ENCODE measurements at regions not wholly inside any gene's neighbourhood (a gene's known extent, or its start where the extent isn't known, plus 50 kb on each side); places are given as distances from the start of the nearest gene placed in this dataset.

DNA sequence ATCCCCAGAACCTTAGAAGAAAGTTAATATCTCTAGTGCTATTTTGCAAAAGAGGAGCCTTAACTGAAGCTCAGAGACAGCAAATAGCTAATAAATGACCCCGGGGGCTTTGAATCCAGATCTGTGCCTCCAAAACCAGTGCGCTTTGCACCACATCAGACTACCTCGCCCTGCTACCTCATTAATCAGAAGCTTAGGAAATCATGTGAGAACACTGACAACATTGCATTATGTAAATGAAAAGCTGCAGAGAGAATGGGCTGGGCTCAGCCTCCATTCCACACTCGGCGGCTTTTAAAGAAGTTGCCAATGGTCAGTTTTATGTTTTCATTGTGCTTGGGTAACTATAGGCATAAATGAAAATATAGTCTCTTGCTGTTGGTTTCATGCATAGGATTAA, 54.0 kb upstream of the STMND1 start:
- Histone ChIP-seq H3K4me3 (no peak overlapping the region), H3K4me1 (peaks cover 0 to 16% (median 5%) of the 10 kb centered on the region in 4 donors), H3K9me3 (no peaks in the 10 kb centered on the region), H3K36me3 (no peaks in the 10 kb centered on the region), H3K27ac (no peak overlapping the region), H3K27me3 (no peaks in the 10 kb centered on the region)
- no peak for DNase-seq
- TF ChIP-seq, protein P1, sequence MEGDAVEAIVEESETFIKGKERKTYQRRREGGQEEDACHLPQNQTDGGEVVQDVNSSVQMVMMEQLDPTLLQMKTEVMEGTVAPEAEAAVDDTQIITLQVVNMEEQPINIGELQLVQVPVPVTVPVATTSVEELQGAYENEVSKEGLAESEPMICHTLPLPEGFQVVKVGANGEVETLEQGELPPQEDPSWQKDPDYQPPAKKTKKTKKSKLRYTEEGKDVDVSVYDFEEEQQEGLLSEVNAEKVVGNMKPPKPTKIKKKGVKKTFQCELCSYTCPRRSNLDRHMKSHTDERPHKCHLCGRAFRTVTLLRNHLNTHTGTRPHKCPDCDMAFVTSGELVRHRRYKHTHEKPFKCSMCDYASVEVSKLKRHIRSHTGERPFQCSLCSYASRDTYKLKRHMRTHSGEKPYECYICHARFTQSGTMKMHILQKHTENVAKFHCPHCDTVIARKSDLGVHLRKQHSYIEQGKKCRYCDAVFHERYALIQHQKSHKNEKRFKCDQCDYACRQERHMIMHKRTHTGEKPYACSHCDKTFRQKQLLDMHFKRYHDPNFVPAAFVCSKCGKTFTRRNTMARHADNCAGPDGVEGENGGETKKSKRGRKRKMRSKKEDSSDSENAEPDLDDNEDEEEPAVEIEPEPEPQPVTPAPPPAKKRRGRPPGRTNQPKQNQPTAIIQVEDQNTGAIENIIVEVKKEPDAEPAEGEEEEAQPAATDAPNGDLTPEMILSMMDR (IDR thresholded peaks at IDR 0.05): no peak
- intact Hi-C loops (cut with DNase I; ENCODE audit: low total_unique reads): no loop called here

DNA sequence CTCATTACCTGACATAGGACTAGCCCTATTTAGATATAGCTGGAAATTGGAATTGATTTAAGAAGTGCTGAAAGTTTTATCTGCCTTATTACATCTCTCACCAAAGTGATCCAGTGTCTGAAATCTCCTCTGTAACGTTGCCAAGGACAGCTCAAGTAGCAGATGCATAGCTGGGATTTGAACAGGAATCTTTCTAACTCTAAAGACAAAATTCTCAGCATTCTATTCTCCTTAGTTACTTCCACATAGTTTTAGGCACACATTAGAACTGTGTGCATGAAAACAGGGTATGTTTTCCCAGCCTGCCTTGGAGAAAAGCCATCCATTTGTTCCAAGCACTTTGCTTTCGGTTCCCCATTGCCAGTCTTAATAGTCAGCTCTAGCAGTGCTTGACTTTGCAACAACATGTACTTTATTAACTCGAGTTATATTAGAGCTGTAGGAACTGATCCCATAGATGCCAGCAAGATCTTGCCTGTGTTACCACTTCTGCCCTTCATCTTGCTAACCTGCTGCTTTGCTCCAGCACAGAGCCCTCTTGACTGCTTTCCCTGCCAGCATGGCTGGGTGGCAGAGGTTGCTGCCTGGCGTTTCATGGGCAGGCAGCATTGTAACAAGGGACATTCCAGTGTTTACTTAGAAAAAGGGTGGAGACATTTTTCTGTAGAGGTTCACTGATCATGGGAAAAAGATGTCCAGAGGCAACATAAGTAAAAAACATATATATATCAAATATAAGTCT, 56.1 kb upstream of the STMND1 start:
- Histone ChIP-seq H3K4me1 (peaks cover 0 to 24% (median 12%) of the 10 kb centered on the region in 4 donors), H3K36me3 (no peaks in the 10 kb centered on the region), H3K9me3 (no peaks in the 10 kb centered on the region), H3K4me3 (no peak overlapping the region), H3K27me3 (no peaks in the 10 kb centered on the region), H3K27ac (peak overlapping the region in 1 of 2 donors; percentile 36)
- DNase-seq: no peak
- intact Hi-C loops (cut with DNase I; ENCODE audit: low total_unique reads): no loop called here
- TF ChIP-seq, protein P1 (IDR thresholded peaks at IDR 0.05): no peak

DNA sequence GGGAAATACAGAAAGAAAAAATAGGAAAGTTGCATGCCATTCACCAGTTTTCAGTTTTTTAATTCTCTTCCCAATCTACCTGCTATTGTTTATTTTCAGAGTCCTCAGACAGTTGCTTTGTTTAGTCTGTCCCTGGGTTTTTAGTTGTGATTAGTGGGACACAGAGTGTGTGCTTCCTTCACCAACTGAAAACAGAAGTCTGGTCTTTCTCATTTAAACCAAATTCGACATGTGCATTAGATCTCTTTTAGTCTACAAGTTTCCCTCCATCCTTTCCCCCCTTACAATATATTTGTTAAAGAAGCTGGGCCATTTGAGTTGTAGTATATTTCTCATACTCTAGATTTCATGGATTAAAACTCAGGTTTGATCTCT, 58.7 kb upstream of the STMND1 start:
- DNase-seq: no peak
- Histone ChIP-seq H3K36me3 (no peaks in the 10 kb centered on the region), H3K9me3 (no peaks in the 10 kb centered on the region), H3K27ac (no peak overlapping the region), H3K27me3 (no peaks in the 10 kb centered on the region), H3K4me3 (peak overlapping the region in 1 of 2 donors; percentile 5), H3K4me1 (peaks cover 0 to 24% (median 12%) of the 10 kb centered on the region in 4 donors)
- TF ChIP-seq, protein P1 (IDR thresholded peaks at IDR 0.05): no peak
- intact Hi-C loops (cut with DNase I; ENCODE audit: low total_unique reads): no loop called here

DNA sequence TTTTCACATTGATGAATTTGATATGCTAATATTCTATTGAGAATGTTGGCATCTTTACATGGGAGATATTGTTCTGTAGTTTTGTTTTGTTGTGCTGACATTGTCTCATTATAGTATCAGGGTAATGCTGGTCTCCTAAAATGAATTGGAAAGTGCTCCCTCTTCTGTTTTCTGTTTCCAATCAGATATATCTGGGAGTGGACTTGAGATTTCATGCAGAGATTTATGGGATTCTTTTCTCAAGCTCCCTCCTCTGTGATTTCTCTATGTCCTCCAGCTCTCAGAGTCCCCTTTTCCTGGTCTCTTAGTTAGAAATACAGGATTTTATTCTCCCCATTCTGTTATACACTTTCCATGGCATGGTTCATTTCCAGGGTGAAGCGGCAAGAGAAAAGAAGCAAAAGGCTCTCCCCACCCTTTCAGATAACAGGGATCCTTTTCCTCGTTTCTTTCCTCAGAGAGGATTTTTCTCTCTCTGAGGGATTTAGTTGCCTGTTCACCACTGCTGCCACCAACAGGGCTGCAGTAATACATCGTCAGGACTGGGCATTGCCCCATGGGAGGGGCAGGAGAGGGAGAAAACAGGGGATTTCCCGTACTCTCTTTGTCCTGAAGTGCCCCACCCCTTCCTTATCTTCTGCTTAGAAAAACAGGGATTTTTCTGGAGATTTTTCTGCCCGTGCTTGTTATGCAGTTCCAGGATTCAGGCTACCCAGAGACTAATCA, 59.3 kb upstream of the STMND1 start:
- peaks cover 0 to 24% (median 12%) of the 10 kb centered on the region in 4 donors for H3K4me1 ChIP-seq
- intact Hi-C loops (cut with DNase I; ENCODE audit: low total_unique reads): no loop called here
- TF ChIP-seq, protein P1 (IDR thresholded peaks at IDR 0.05): peak; percentile 37 to 40
- peak overlapping the region in 1 of 2 donors; percentile 5 for H3K4me3 ChIP-seq
- no peak for DNase-seq
- no peak overlapping the region for H3K27ac ChIP-seq
- no peaks in the 10 kb centered on the region for H3K27me3 ChIP-seq
- H3K36me3 ChIP-seq: no peaks in the 10 kb centered on the region
- no peaks in the 10 kb centered on the region for H3K9me3 ChIP-seq

DNA sequence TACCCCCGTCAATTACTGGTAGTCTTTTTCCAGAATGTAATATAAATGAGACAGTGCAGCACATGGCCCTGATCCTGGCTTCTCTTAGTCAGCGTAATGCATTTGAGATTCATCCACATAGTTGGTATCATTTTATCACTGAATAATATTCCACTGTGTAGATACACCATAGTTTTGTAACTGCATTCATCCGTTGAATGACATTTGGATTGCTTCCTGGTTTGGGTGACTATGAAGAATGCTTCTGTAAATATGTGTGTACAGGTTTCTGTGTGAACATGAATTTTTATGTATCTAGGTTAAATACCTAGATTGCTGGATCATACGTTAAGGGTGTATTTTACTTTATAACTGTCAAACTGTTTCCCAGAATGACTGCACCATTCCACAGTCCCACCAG, 62.6 kb upstream of the STMND1 start:
- no peak for DNase-seq
- Histone ChIP-seq H3K4me3 (no peak overlapping the region), H3K9me3 (no peaks in the 10 kb centered on the region), H3K27ac (no peak overlapping the region), H3K36me3 (no peaks in the 10 kb centered on the region), H3K27me3 (no peaks in the 10 kb centered on the region), H3K4me1 (peaks cover 0 to 12% (median 9%) of the 10 kb centered on the region in 4 donors)
- intact Hi-C loops (cut with DNase I; ENCODE audit: low total_unique reads): no loop called here
- TF ChIP-seq, protein P1 (IDR thresholded peaks at IDR 0.05): no peak
